OCI-LY7 (cell line): ENCODE measurements at regions not wholly inside any gene's neighbourhood (a gene's known extent, or its start where the extent isn't known, plus 50 kb on each side); places are given as distances from the start of the nearest gene placed in this dataset.

Source experiments
- BruUV-seq: library from RNA; stranded (reverse); fragments of 400-500 nt; replicated peaks from 2 replicates; lab custom pipeline; 2021; lab: Mats Ljungman, UMichigan
- CTCF ChIA-PET: fragments of 300-600 bp; sonication (Branson Sonifier 250); formaldehyde crosslinking; loops from one replicate; lab custom pipeline; 2022; ENCODE audit warnings: antibody characterized with exemption; ENCODE audit not compliant: unreplicated experiment; lab: Charles Lee
- POLR2A ChIA-PET: fragments of 300-600 bp; sonication (Branson Sonifier 250); formaldehyde crosslinking; loops from one replicate; lab custom pipeline; 2022; ENCODE audit warnings: antibody characterized with exemption; lab: Charles Lee
- DNase-seq: peaks from one replicate; pipeline ENCODE4 v3.0.0-alpha.2; 2015; ENCODE audit warnings: low spot score
- H2AFZ ChIP-seq: fragments of 200-600 bp; sonication (generic), shearing (Covaris generic); 2 replicates; pipeline ENCODE4 v1.6.1; 2014; ENCODE audit warnings: mild to moderate bottlenecking, antibody characterized with exemption, low read length, moderate library complexity
- H3K27ac ChIP-seq: fragments of 200-600 bp; sonication (generic); 2 replicates; pipeline ENCODE4 v1.5.1; 2014; ENCODE audit warnings: mixed run types, low read depth, mild to moderate bottlenecking, moderate library complexity, low read length, inconsistent platforms; ENCODE audit not compliant: poor library complexity, severe bottlenecking
- H3K36me3 ChIP-seq: fragments of 200-600 bp; sonication (generic); 2 replicates; pipeline ENCODE4 v1.6.1; 2014; ENCODE audit warnings: mild to moderate bottlenecking, antibody characterized with exemption, low read length, moderate library complexity, mixed read lengths; ENCODE audit not compliant: insufficient read depth
- H3K4me1 ChIP-seq: fragments of 200-600 bp; sonication (generic); 2 replicates; pipeline ENCODE4 v1.5.1; 2014; ENCODE audit warnings: mild to moderate bottlenecking, low read length; ENCODE audit not compliant: insufficient read depth, poor library complexity, severe bottlenecking
- H3K4me2 ChIP-seq: fragments of 200-600 bp; sonication (generic); 2 replicates; pipeline ENCODE4 v1.6.1; 2014; ENCODE audit warnings: mild to moderate bottlenecking, low read length
- H3K4me3 ChIP-seq: fragments of 200-600 bp; sonication (generic); 2 replicates; pipeline ENCODE4 v1.5.1; 2014; ENCODE audit warnings: mild to moderate bottlenecking, low read depth, low read length; ENCODE audit not compliant: poor library complexity, severe bottlenecking
- H3K79me2 ChIP-seq: fragments of 200-600 bp; sonication (generic); 2 replicates; pipeline ENCODE4 v1.6.1; 2016; ENCODE audit warnings: low read depth, mild to moderate bottlenecking, low read length, moderate library complexity, mixed read lengths; ENCODE audit not compliant: insufficient read depth
- H3K9me2 ChIP-seq: fragments of 200-600 bp; sonication (generic); 2 replicates; pipeline ENCODE4 v1.6.1; 2016; ENCODE audit warnings: mild to moderate bottlenecking, low read length, mixed read lengths; ENCODE audit not compliant: insufficient read depth
- H3K9me3 ChIP-seq: fragments of 200-600 bp; sonication (generic); 2 replicates; pipeline ENCODE4 v1.6.1; 2014; ENCODE audit warnings: mild to moderate bottlenecking, mixed run types, low read length, mixed read lengths
- H4K20me1 ChIP-seq: fragments of 200-600 bp; sonication (generic); 2 replicates; pipeline ENCODE4 v1.6.1; 2014; ENCODE audit warnings: mild to moderate bottlenecking, antibody characterized with exemption, low read length, moderate library complexity, mixed read lengths; ENCODE audit not compliant: insufficient read depth
- CTCF ChIP-seq: fragments of 200-600 bp; sonication (generic); conservative IDR thresholded peaks from 2 replicates; pipeline ENCODE4 v1.5.1; 2014; ENCODE audit warnings: mild to moderate bottlenecking, antibody characterized with exemption, low read length, moderate library complexity, mixed read lengths
- EZH2phosphoT487 ChIP-seq: fragments of 200-600 bp; sonication (generic); IDR thresholded peaks from 2 replicates; pipeline ENCODE4 v1.6.1; 2018; ENCODE audit warnings: low read depth, borderline replicate concordance, mild to moderate bottlenecking, mixed run types, antibody characterized with exemption, low read length, moderate library complexity, mixed read lengths
- intact Hi-C: fragments of 100-400 bp; cut with micrococcal nuclease; formaldehyde crosslinking; loops from one replicate; pipeline ENCODE4 v1.10.0; 2022; ENCODE audit not compliant: unreplicated experiment

GRCh38 chr3:144948711-144949110 lies 977.1 kb downstream of the DIPK2A start:
- no peaks in the 10 kb centered on the region for H3K9me3 ChIP-seq
- no peaks in the 10 kb centered on the region for H3K4me1 ChIP-seq
- H3K4me2 ChIP-seq = no peak overlapping the region
- H3K27ac ChIP-seq = no peak overlapping the region
- no peaks in the 10 kb centered on the region for H4K20me1 ChIP-seq
- TF ChIP-seq CTCF (no peak), EZH2phosphoT487 (no peak)
- no peak for DNase-seq
- H2AFZ ChIP-seq = no peak overlapping the region
- BruUV-seq = no TSS peak
- POLR2A ChIA-PET = interaction anchor here (0.5 kb wide), 1 partner anchor 1866 kb away, joined by 3 read pairs; no protein-coding TSS in a partner anchor
- CTCF ChIA-PET = no interaction called here
- intact Hi-C loops = no loop called here
- H3K36me3 ChIP-seq = no peaks in the 10 kb centered on the region
- no peak overlapping the region for H3K4me3 ChIP-seq
- no peaks in the 10 kb centered on the region for H3K9me2 ChIP-seq
- no peaks in the 10 kb centered on the region for H3K79me2 ChIP-seq

- no TSS peak for BruUV-seq
- H3K79me2 ChIP-seq = no peaks in the 10 kb centered on the region
- no peak for DNase-seq
- no peak overlapping the region for H3K4me2 ChIP-seq
- CTCF ChIA-PET = no interaction called here
- no peak for TF ChIP-seq EZH2phosphoT487
- no peak for TF ChIP-seq CTCF
- H4K20me1 ChIP-seq = no peaks in the 10 kb centered on the region
- POLR2A ChIA-PET = no interaction called here
- no peaks in the 10 kb centered on the region for H3K9me2 ChIP-seq
- no peak overlapping the region for H3K27ac ChIP-seq
- no peaks in the 10 kb centered on the region for H3K9me3 ChIP-seq
- no peaks in the 10 kb centered on the region for H3K36me3 ChIP-seq
- intact Hi-C loops = no loop called here
- no peak overlapping the region for H3K4me3 ChIP-seq
- H3K4me1 ChIP-seq = no peaks in the 10 kb centered on the region
- no peak overlapping the region for H2AFZ ChIP-seq
Measured at GRCh38 chr3:144953959-144954358, 982.3 kb downstream of the DIPK2A start.

- Histone ChIP-seq H3K4me2 (no peak overlapping the region), H3K4me3 (no peak overlapping the region), H3K9me3 (no peaks in the 10 kb centered on the region), H4K20me1 (no peaks in the 10 kb centered on the region), H3K36me3 (no peaks in the 10 kb centered on the region), H3K27ac (no peak overlapping the region), H2AFZ (no peak overlapping the region), H3K79me2 (no peaks in the 10 kb centered on the region), H3K4me1 (no peaks in the 10 kb centered on the region), H3K9me2 (no peaks in the 10 kb centered on the region)
- TF ChIP-seq EZH2phosphoT487 = no peak
- ChIA-PET CTCF (no interaction called here), POLR2A (interaction anchor here (1.1 kb wide), 1 partner anchor 10 kb away, joined by 5 read pairs; no protein-coding TSS in a partner anchor)
- intact Hi-C loops = no loop called here
- no TSS peak for BruUV-seq
- no peak for DNase-seq
Measured at GRCh38 chr3:144957398-144958101, 985.9 kb downstream of the DIPK2A start.
